Mucosa of rectum (tissue), 2 donors: ENCODE measurements at regions not wholly inside any gene's neighbourhood (a gene's known extent, or its start where the extent isn't known, plus 50 kb on each side); places are given as distances from the start of the nearest gene placed in this dataset.

Experiments
- H3K27ac ChIP-seq, 2 donors: one replicate each; pipeline ENCODE4 v1.7.0; 2013; ENCODE audit warnings: inconsistent platforms in 2 of 2, low read depth in 2 of 2, low read length in 2 of 2
- H3K27me3 ChIP-seq, 2 donors: one replicate each; pipeline ENCODE4 v1.7.0; 2013; ENCODE audit warnings: low read length in 2 of 2; ENCODE audit not compliant: control insufficient read depth in 2 of 2, insufficient read depth in 2 of 2
- H3K36me3 ChIP-seq, 2 donors: one replicate each; pipeline ENCODE4 v1.7.0; 2013; ENCODE audit warnings: low read length in 2 of 2; ENCODE audit not compliant: control insufficient read depth in 2 of 2, insufficient read depth in 2 of 2
- H3K4me1 ChIP-seq, 2 donors: one replicate each; pipeline ENCODE4 v1.7.0; 2013; ENCODE audit warnings: low read length in 2 of 2, mild to moderate bottlenecking in 1 of 2; ENCODE audit not compliant: control insufficient read depth in 2 of 2, insufficient read depth in 2 of 2
- H3K4me3 ChIP-seq, 2 donors: one replicate each; pipeline ENCODE4 v1.7.0; 2013; ENCODE audit warnings: low read length in 2 of 2
- H3K9ac ChIP-seq, 2 donors: one replicate each; pipeline ENCODE4 v1.7.0; 2013; ENCODE audit warnings: low read length in 2 of 2, low read depth in 1 of 2, mild to moderate bottlenecking in 1 of 2
- H3K9me3 ChIP-seq, 2 donors: one replicate each; pipeline ENCODE4 v1.7.0; 2013; ENCODE audit warnings: low read length in 2 of 2; ENCODE audit not compliant: control insufficient read depth in 2 of 2
- donor health status: healthy.
- donor health status: Normal muscosa, but diverticular disease.

DNA sequence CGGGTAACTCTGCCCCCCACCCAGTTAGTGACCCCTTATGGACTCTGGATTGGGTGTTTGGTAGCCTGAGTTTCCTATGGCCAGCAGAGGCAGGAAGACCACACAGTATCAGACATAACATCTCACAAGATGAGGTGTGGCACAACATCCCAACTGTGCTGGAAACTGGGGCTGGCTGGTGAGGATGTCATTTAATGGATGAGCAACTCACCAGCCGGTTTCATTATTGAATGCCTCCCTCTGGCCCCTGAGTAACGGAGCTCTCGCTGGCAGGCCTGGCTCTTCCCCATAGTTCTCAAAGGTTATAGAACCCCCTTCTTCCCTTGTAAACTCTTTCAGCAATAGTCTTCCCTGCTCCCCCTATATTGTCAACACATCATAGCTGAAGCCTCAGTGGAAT lies 195.0 kb downstream of the BCL11A start:
- no peak overlapping the region for H3K9ac ChIP-seq
- peaks cover 0 to 6% of the 10 kb centered on the region in 2 donors for H3K4me1 ChIP-seq
- no peaks in the 10 kb centered on the region for H3K9me3 ChIP-seq
- no peaks in the 10 kb centered on the region for H3K36me3 ChIP-seq
- no peak overlapping the region for H3K4me3 ChIP-seq
- H3K27ac ChIP-seq = no peak overlapping the region
- no peaks in the 10 kb centered on the region for H3K27me3 ChIP-seq

GRCh38 chr2:60357996-60358395 lies 195.5 kb downstream of the BCL11A start:
- Histone ChIP-seq H3K9me3 (no peaks in the 10 kb centered on the region), H3K9ac (no peak overlapping the region), H3K27ac (no peak overlapping the region)

GRCh38 chr2:60356346-60356745 lies 197.1 kb downstream of the BCL11A start:
- H3K27me3 ChIP-seq = peaks cover 2 to 5% of the 10 kb centered on the region in 2 donors
- no peak overlapping the region for H3K27ac ChIP-seq
- peaks cover 0 to 11% of the 10 kb centered on the region in 2 donors for H3K4me1 ChIP-seq
- H3K4me3 ChIP-seq = no peak overlapping the region
- H3K9me3 ChIP-seq = no peaks in the 10 kb centered on the region
- no peak overlapping the region for H3K9ac ChIP-seq
- H3K36me3 ChIP-seq = no peaks in the 10 kb centered on the region

More at GRCh38 chr2:60357996-60358395, 195.5 kb downstream of the BCL11A start:
- H3K4me1 ChIP-seq = peaks cover 0 to 6% of the 10 kb centered on the region in 2 donors
- H3K36me3 ChIP-seq = no peaks in the 10 kb centered on the region
- peaks cover 0 to under 1% of the 10 kb centered on the region in 2 donors for H3K27me3 ChIP-seq
- no peak overlapping the region for H3K4me3 ChIP-seq

DNA sequence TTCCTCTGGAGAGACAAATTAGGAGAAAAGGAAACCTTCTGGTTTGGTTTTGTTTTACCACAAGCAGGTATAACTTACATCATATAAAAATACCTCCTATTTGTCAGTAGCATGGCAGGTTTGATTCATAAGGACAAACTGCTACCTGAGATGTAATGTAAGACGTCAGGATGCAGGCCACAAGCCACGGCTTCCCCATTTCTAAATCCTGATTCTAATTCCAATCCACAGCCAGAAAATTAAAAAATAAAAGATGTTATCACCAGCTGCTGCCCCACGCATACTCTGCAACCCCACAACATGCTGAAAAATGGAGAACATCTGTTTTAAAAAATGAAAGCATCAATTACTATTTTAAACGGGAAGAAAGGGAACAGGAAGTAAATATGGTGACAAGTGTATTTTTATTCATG lies 197.6 kb downstream of the BCL11A start:
- Histone ChIP-seq H3K27ac (peak overlapping the region in 1 of 2 donors; percentile 16), H3K9me3 (no peaks in the 10 kb centered on the region), H3K4me3 (no peak overlapping the region), H3K36me3 (no peaks in the 10 kb centered on the region), H3K4me1 (peaks cover under 1 to 11% of the 10 kb centered on the region in 2 donors), H3K27me3 (peaks cover 2 to 5% of the 10 kb centered on the region in 2 donors), H3K9ac (no peak overlapping the region)

DNA sequence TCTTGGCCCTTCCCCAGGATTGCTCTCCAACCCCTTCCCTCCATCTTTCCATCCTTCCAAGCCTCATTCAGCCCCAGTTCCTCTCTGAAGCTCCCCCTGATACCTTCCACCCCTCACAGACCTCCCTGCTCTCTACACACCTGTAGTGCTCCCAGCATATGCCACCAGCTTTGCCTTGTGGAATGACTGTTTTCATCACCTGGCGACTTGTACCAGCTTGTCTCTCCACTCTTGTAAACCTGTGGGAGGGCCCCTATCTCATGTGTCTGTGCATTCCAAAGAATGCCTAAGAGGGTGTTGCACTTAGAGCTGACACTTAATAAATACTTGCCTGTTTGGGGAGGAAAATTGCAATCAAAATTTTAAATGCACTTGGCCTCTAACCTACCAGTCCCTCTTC lies 198.7 kb downstream of the BCL11A start:
- Histone ChIP-seq H3K27me3 (peaks cover 2 to 5% of the 10 kb centered on the region in 2 donors), H3K4me1 (peaks cover 3 to 11% of the 10 kb centered on the region in 2 donors), H3K36me3 (no peaks in the 10 kb centered on the region), H3K4me3 (no peak overlapping the region), H3K9ac (no peak overlapping the region), H3K9me3 (no peaks in the 10 kb centered on the region), H3K27ac (peak overlapping the region in 1 of 2 donors; percentile 27)

DNA sequence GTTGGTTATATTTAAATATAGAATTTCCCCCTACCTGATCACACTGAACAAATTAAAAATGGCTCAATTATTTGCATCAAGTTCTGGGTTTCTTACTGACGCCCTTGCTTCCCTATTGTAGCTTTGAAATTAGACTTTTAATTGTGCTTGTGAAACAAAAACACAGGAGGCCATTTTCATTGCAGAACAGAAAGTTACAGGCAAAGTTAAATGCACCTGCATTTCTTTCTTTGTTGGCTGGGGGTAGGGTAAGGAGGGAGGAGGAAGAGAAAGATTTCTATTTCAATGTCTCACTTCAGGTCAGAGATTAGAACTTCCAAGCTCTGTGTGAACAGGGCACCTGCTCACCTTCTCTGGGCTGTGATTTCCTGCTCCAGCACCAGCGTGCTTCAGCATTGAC lies 199.6 kb downstream of the BCL11A start:
- peaks cover 3 to 11% of the 10 kb centered on the region in 2 donors for H3K4me1 ChIP-seq
- H3K27me3 ChIP-seq = peaks cover 2 to 5% of the 10 kb centered on the region in 2 donors
- H3K4me3 ChIP-seq = no peak overlapping the region
- no peaks in the 10 kb centered on the region for H3K9me3 ChIP-seq
- H3K27ac ChIP-seq = peak overlapping the region in 1 of 2 donors; percentile 39
- no peak overlapping the region for H3K9ac ChIP-seq
- no peaks in the 10 kb centered on the region for H3K36me3 ChIP-seq

DNA sequence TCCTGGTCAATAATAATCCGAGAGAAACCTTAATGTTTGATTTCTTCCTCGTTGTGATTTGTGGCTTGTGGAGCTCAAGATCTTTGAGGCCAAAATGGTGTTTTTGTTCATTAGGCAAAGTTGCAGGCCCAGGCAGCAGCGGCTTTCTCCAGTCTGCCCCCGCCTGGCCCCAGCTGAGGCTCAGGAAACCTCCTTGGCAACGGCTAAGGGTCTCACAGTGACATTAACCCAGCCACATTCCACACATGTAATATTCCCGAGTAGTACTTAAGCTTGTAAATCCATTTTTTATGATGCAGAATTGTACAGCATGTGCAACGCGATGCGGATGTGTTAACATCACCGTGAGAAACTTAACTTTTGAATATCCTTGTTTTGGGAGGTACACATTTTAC lies 200.1 kb downstream of the BCL11A start:
- Histone ChIP-seq H3K9ac (no peak overlapping the region), H3K4me1 (peaks cover 3 to 11% of the 10 kb centered on the region in 2 donors), H3K4me3 (no peak overlapping the region), H3K27me3 (peaks cover 2 to 5% of the 10 kb centered on the region in 2 donors), H3K27ac (peak overlapping the region in 1 of 2 donors; percentile 39), H3K36me3 (no peaks in the 10 kb centered on the region), H3K9me3 (no peaks in the 10 kb centered on the region)

- Histone ChIP-seq H3K4me1 (peaks cover 3 to 11% of the 10 kb centered on the region in 2 donors), H3K27me3 (peaks cover 2 to 5% of the 10 kb centered on the region in 2 donors), H3K36me3 (no peaks in the 10 kb centered on the region), H3K9ac (no peak overlapping the region), H3K27ac (peak overlapping the region; percentile 27 to 56), H3K4me3 (no peak overlapping the region), H3K9me3 (no peaks in the 10 kb centered on the region)
Observed at GRCh38 chr2:60352491-60353405, 200.7 kb downstream of the BCL11A start.

GRCh38 chr2:60351802-60352201 lies 201.7 kb downstream of the BCL11A start:
- peaks cover 2 to 5% of the 10 kb centered on the region in 2 donors for H3K27me3 ChIP-seq
- no peaks in the 10 kb centered on the region for H3K36me3 ChIP-seq
- no peaks in the 10 kb centered on the region for H3K9me3 ChIP-seq
- no peak overlapping the region for H3K9ac ChIP-seq
- H3K4me1 ChIP-seq = peaks cover 3 to 11% of the 10 kb centered on the region in 2 donors
- H3K4me3 ChIP-seq = no peak overlapping the region
- H3K27ac ChIP-seq = peak overlapping the region in 1 of 2 donors; percentile 56

DNA sequence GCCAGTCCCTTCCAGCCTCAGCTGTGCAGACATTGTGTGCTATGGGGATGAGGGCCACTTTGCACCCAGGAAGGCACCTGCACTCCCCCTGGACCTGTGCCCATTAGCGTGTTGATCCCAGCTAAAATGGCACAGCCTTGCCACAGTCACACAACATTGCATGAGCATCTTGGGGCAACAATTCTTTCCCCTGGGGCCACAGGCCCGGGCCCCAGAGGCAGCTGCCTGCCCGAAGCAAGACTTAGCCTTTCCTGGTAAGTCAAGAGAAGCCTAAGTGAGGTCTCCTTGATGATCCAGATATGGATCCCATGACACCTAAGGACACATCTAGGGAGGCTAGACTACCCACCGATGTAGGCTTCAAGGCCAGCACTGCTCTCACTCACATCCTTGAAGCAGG lies 202.1 kb downstream of the BCL11A start:
- Histone ChIP-seq H3K27me3 (peaks cover 2 to 5% of the 10 kb centered on the region in 2 donors), H3K4me1 (peaks cover 3 to 11% of the 10 kb centered on the region in 2 donors), H3K4me3 (no peak overlapping the region), H3K36me3 (no peaks in the 10 kb centered on the region), H3K9me3 (no peaks in the 10 kb centered on the region), H3K27ac (peak overlapping the region in 1 of 2 donors; percentile 56), H3K9ac (no peak overlapping the region)
